SK-N-SH treated with all-trans-retinoic acid at 6 μM for 48 hours (cell line): ENCODE measurements at regions not wholly inside any gene's neighbourhood (a gene's known extent, or its start where the extent isn't known, plus 50 kb on each side); places are given as distances from the start of the nearest gene placed in this dataset.

Source experiments
- ATAC-seq: fragments of 200-7000 bp; cut with Tn5 transposase; 3 replicates; pipeline ENCODE4 v1.9.1; 2020; ENCODE audit warnings: mild to moderate bottlenecking, moderate library complexity
- ARNTL ChIP-seq: fragments of 450-650 bp; formaldehyde crosslinking; IDR thresholded peaks from 2 replicates; pipeline ENCODE4 v1.5.0; 2020; ENCODE audit warnings: low read depth, mild to moderate bottlenecking, moderate library complexity, borderline replicate concordance
- BACH2 ChIP-seq: fragments of 250-450 bp; sonication (Bioruptor Pico); IDR thresholded peaks from 2 replicates; pipeline ENCODE4 v1.9.0; 2021; ENCODE audit warnings: mild to moderate bottlenecking, borderline replicate concordance
- CSDC2 ChIP-seq: fragments of 250-450 bp; sonication (Bioruptor Pico); IDR thresholded peaks from 2 replicates; pipeline ENCODE4 v1.5.0; 2020; ENCODE audit warnings: mild to moderate bottlenecking, moderate library complexity
- ESRRG ChIP-seq: fragments of 250-450 bp; sonication (Bioruptor Pico); IDR thresholded peaks from 2 replicates; pipeline ENCODE4 v1.6.1; 2021; ENCODE audit warnings: mild to moderate bottlenecking
- ISL1 ChIP-seq: fragments of 250-450 bp; sonication (Bioruptor Pico); IDR thresholded peaks from 2 replicates; pipeline ENCODE4 v2.1.2; 2022; ENCODE audit warnings: mild to moderate bottlenecking, moderate library complexity
- OSR1 ChIP-seq: fragments of 250-450 bp; sonication (Bioruptor Pico); IDR thresholded peaks from 2 replicates; pipeline ENCODE4 v1.8.0; 2022; ENCODE audit warnings: moderate library complexity, mild to moderate bottlenecking, inconsistent platforms
- PPARA ChIP-seq: fragments of 250-450 bp; sonication (Bioruptor Pico); IDR thresholded peaks from 2 replicates; pipeline ENCODE4 v1.5.0; 2020; ENCODE audit warnings: mild to moderate bottlenecking, borderline replicate concordance
- RARB ChIP-seq: fragments of 250-450 bp; sonication (Bioruptor Pico); IDR thresholded peaks from 2 replicates; pipeline ENCODE4 v1.8.0; 2021; ENCODE audit warnings: mild to moderate bottlenecking, moderate library complexity
- SNAI2 ChIP-seq: fragments of 250-450 bp; sonication (Bioruptor Pico); IDR thresholded peaks from 2 replicates; pipeline ENCODE4 v1.5.0; 2020; ENCODE audit warnings: mild to moderate bottlenecking, moderate library complexity
- TCF4 ChIP-seq: fragments of 250-450 bp; sonication (Bioruptor Pico); IDR thresholded peaks from 2 replicates; pipeline ENCODE4 v1.8.0; 2021; ENCODE audit warnings: mild to moderate bottlenecking, moderate library complexity, borderline replicate concordance
- TOX ChIP-seq: fragments of 250-450 bp; sonication (Bioruptor Pico); IDR thresholded peaks from 2 replicates; pipeline ENCODE4 v1.8.0; 2021; ENCODE audit warnings: mild to moderate bottlenecking, moderate library complexity, borderline replicate concordance
- ZC3H10 ChIP-seq: fragments of 250-450 bp; sonication (Bioruptor Pico); IDR thresholded peaks from 2 replicates; pipeline ENCODE4 v1.5.1; 2021; ENCODE audit warnings: mild to moderate bottlenecking, moderate library complexity
- ZFP3 ChIP-seq: fragments of 250-450 bp; sonication (Bioruptor Pico); IDR thresholded peaks from 2 replicates; pipeline ENCODE4 v1.5.0; 2020; ENCODE audit warnings: mild to moderate bottlenecking, moderate library complexity
- ZFP30 ChIP-seq: fragments of 450-650 bp; formaldehyde crosslinking; IDR thresholded peaks from 2 replicates; pipeline ENCODE4 v1.5.0; 2022; ENCODE audit warnings: mild to moderate bottlenecking, moderate library complexity
- ZNF565 ChIP-seq: fragments of 450-650 bp; formaldehyde crosslinking; conservative IDR thresholded peaks from 2 replicates; pipeline ENCODE4 v1.5.0; 2020; ENCODE audit warnings: low read depth, mild to moderate bottlenecking, moderate library complexity
- ZNF70 ChIP-seq: fragments of 450-650 bp; formaldehyde crosslinking; IDR thresholded peaks from 2 replicates; pipeline ENCODE4 v1.5.0; 2020; ENCODE audit warnings: mild to moderate bottlenecking, moderate library complexity
- ZNF8 ChIP-seq: fragments of 450-650 bp; formaldehyde crosslinking; IDR thresholded peaks from 2 replicates; pipeline ENCODE4 v1.5.0; 2020; ENCODE audit warnings: mild to moderate bottlenecking, moderate library complexity
- TF ChIP-seq, protein P1 (sequence below): fragments of 250-450 bp; sonication (Bioruptor Pico); IDR thresholded peaks from 2 replicates; pipeline ENCODE4 v1.5.0; 2020; ENCODE audit warnings: mild to moderate bottlenecking, moderate library complexity
- TF ChIP-seq, protein P2 (sequence below): fragments of 250-450 bp; sonication (Bioruptor Pico); IDR thresholded peaks from 2 replicates; pipeline ENCODE4 v1.8.0; 2020; ENCODE audit warnings: mild to moderate bottlenecking, moderate library complexity, borderline replicate concordance
- TF ChIP-seq, protein P3 (sequence below): fragments of 250-450 bp; sonication (Bioruptor Pico); IDR thresholded peaks from 2 replicates; pipeline ENCODE4 v1.5.1; 2021; ENCODE audit warnings: mild to moderate bottlenecking, moderate library complexity
- TF ChIP-seq, protein P4 (sequence below): fragments of 250-450 bp; sonication (Bioruptor Pico); IDR thresholded peaks from 2 replicates; pipeline ENCODE4 v1.5.1; 2020; ENCODE audit warnings: low read depth, mild to moderate bottlenecking, moderate library complexity

DNA sequence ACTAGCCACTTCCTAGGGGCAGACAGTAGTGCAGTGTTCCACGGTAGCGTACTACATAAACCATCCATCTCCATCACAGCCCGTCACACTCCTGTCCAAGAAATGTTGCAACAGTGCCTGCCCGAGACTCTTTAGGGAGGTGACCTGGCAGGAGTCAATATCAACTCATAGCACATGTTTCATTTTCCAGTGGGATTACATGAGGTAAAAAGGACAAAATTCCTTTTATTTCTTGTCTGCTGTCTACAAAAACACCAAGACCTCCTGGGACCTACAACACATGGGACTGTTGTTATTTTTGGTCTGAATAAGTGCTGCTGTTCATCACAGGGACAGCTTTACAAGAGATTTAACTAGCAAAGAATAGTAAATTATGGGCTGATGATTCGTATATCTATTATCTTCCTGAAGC lies 99.9 kb downstream of the MPP7 start:
- ATAC-seq, result no peak
- no peak for TF ChIP-seq ESRRG
- TF ChIP-seq ISL1 (CRISPR knock-in tag), result no peak
- no peak for TF ChIP-seq BACH2 (CRISPR knock-in tag)
- TF ChIP-seq ZFP30 (CRISPR knock-in tag), result no peak
- no peak for TF ChIP-seq CSDC2
- TF ChIP-seq, protein P1, sequence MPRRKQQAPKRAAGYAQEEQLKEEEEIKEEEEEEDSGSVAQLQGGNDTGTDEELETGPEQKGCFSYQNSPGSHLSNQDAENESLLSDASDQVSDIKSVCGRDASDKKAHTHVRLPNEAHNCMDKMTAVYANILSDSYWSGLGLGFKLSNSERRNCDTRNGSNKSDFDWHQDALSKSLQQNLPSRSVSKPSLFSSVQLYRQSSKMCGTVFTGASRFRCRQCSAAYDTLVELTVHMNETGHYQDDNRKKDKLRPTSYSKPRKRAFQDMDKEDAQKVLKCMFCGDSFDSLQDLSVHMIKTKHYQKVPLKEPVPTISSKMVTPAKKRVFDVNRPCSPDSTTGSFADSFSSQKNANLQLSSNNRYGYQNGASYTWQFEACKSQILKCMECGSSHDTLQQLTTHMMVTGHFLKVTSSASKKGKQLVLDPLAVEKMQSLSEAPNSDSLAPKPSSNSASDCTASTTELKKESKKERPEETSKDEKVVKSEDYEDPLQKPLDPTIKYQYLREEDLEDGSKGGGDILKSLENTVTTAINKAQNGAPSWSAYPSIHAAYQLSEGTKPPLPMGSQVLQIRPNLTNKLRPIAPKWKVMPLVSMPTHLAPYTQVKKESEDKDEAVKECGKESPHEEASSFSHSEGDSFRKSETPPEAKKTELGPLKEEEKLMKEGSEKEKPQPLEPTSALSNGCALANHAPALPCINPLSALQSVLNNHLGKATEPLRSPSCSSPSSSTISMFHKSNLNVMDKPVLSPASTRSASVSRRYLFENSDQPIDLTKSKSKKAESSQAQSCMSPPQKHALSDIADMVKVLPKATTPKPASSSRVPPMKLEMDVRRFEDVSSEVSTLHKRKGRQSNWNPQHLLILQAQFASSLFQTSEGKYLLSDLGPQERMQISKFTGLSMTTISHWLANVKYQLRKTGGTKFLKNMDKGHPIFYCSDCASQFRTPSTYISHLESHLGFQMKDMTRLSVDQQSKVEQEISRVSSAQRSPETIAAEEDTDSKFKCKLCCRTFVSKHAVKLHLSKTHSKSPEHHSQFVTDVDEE (CRISPR knock-in tag), result no peak
- TF ChIP-seq ZFP3 (CRISPR knock-in tag), result no peak
- TF ChIP-seq RARB (CRISPR knock-in tag), result no peak
- TF ChIP-seq, protein P2, sequence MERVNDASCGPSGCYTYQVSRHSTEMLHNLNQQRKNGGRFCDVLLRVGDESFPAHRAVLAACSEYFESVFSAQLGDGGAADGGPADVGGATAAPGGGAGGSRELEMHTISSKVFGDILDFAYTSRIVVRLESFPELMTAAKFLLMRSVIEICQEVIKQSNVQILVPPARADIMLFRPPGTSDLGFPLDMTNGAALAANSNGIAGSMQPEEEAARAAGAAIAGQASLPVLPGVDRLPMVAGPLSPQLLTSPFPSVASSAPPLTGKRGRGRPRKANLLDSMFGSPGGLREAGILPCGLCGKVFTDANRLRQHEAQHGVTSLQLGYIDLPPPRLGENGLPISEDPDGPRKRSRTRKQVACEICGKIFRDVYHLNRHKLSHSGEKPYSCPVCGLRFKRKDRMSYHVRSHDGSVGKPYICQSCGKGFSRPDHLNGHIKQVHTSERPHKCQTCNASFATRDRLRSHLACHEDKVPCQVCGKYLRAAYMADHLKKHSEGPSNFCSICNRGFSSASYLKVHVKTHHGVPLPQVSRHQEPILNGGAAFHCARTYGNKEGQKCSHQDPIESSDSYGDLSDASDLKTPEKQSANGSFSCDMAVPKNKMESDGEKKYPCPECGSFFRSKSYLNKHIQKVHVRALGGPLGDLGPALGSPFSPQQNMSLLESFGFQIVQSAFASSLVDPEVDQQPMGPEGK (CRISPR knock-in tag), result no peak
- no peak for TF ChIP-seq PPARA
- no peak for TF ChIP-seq ZNF565 (CRISPR knock-in tag)
- TF ChIP-seq ARNTL (CRISPR knock-in tag), result no peak
- no peak for TF ChIP-seq ZC3H10 (CRISPR knock-in tag)
- no peak for TF ChIP-seq SNAI2 (CRISPR knock-in tag)
- TF ChIP-seq, protein P3, sequence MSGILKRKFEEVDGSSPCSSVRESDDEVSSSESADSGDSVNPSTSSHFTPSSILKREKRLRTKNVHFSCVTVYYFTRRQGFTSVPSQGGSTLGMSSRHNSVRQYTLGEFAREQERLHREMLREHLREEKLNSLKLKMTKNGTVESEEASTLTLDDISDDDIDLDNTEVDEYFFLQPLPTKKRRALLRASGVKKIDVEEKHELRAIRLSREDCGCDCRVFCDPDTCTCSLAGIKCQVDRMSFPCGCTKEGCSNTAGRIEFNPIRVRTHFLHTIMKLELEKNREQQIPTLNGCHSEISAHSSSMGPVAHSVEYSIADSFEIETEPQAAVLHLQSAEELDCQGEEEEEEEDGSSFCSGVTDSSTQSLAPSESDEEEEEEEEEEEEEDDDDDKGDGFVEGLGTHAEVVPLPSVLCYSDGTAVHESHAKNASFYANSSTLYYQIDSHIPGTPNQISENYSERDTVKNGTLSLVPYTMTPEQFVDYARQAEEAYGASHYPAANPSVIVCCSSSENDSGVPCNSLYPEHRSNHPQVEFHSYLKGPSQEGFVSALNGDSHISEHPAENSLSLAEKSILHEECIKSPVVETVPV, result no peak
- no peak for TF ChIP-seq TCF4

DNA sequence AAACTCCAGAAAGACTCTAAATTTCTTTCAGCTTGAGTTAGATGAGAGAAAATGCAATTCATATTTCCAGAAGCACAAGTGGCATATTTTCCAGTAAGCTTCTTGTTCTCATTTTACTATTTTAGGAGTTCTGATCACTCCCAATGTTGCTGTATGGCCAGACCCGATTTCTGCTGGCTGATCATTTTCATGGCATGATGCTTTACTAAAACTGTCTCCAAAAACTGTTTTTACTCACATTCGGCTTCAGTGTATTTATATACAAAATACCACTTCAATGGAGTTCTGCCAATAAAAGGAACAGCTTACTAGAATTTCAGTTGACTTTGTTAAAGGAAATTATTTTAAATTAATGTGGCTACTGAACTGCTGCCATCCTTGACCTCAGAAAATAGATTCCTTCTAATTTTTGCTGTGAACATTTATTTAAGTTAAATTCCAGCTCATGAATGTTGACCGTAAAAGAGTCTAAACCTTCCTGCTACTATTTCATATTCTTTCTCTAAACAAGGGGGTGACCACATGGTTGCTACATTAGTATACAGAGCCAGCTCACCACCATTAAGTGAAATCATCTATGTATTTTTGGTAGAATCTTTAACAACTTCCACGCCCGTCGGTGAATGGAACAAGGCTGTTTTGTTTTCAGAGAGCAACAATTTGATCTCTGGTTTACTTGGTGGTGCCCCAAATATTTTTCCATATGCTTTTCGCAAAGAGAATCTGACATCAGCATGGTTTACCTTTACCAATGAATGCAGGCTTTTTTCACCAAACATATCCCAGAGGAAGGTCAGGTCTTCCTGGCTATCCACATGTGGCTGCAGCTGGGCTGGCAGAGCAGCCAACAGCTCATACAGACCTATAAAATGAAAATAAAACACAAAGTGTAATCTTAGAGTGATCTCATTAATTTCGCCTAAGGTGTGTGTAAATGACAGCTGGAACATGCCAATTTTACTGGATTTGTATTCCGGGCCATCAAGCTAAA lies 101.2 kb downstream of the MPP7 start:
- TF ChIP-seq ISL1 (CRISPR knock-in tag) (no peak), PPARA (no peak), ZFP3 (CRISPR knock-in tag) (no peak), TCF4 (no peak), CSDC2 (no peak), ZNF8 (CRISPR knock-in tag) (no peak), RARB (CRISPR knock-in tag) (no peak), ARNTL (CRISPR knock-in tag) (no peak), TOX (CRISPR knock-in tag) (no peak), OSR1 (CRISPR knock-in tag) (no peak), ZNF70 (CRISPR knock-in tag) (no peak)
- TF ChIP-seq, protein P1 (CRISPR knock-in tag), result no peak
- TF ChIP-seq, protein P4, sequence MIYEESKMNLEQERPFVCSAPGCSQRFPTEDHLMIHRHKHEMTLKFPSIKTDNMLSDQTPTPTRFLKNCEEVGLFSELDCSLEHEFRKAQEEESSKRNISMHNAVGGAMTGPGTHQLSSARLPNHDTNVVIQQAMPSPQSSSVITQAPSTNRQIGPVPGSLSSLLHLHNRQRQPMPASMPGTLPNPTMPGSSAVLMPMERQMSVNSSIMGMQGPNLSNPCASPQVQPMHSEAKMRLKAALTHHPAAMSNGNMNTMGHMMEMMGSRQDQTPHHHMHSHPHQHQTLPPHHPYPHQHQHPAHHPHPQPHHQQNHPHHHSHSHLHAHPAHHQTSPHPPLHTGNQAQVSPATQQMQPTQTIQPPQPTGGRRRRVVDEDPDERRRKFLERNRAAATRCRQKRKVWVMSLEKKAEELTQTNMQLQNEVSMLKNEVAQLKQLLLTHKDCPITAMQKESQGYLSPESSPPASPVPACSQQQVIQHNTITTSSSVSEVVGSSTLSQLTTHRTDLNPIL, result no peak
- TF ChIP-seq, protein P3, result no peak
- ATAC-seq, result no peak
